Endothelial cell of umbilical vein (primary cell): ENCODE measurements at regions not wholly inside any gene's neighbourhood (a gene's known extent, or its start where the extent isn't known, plus 50 kb on each side); places are given as distances from the start of the nearest gene placed in this dataset.

Experiments used
- BruUV-seq: library from RNA; stranded (reverse); fragments of 400-500 nt; replicated peaks from 2 replicates; lab custom pipeline; 2021; lab: Mats Ljungman, UMichigan
- CTCF ChIA-PET: fragments of 300-600, 350-600 bp; sonication (Branson Sonifier 250); formaldehyde crosslinking; loops from one replicate; lab custom pipeline; 2021; ENCODE audit warnings: antibody characterized with exemption, inconsistent platforms; lab: Charles Lee
- POLR2A ChIA-PET: fragments of 300-600, 350-600 bp; sonication (Branson Sonifier 250); formaldehyde crosslinking; loops from one replicate; lab custom pipeline; 2021; ENCODE audit warnings: antibody characterized with exemption, inconsistent platforms; lab: Charles Lee
- DNase-seq: peaks from one replicate; pipeline ENCODE4 v3.0.0-alpha.2; 2011; ENCODE audit warnings: low read depth, low spot score
- FAIRE-seq: peaks from 2 replicates; lab custom pipeline; 2011; peaks lifted over from hg19 to GRCh38; lab: Jason Lieb, UNC
- H2AFZ ChIP-seq: 2 replicates; pipeline ENCODE4 v1.6.0; 2012; ENCODE audit warnings: low read depth, low read length, control low read depth, inconsistent platforms
- H3K27ac ChIP-seq: 2 replicates; pipeline ENCODE4 v1.5.1; 2011; ENCODE audit warnings: low read depth, mild to moderate bottlenecking, control low read depth, low read length, moderate library complexity; ENCODE audit not compliant: insufficient read depth
- H3K27me3 ChIP-seq, 2 experiments: 2 replicates each; pipeline versions ENCODE4 v1.6.0 to v1.6.1; 2011; ENCODE audit warnings: low read length in 2 of 2, mixed read lengths in 1 of 2; ENCODE audit not compliant: control insufficient read depth in 2 of 2, insufficient read depth in 2 of 2
- H3K36me3 ChIP-seq, 2 experiments: 2 replicates in 1 of 2; 3 replicates in 1 of 2; pipeline ENCODE4 v1.5.1; 2011; ENCODE audit warnings: low read length in 2 of 2, mild to moderate bottlenecking in 1 of 2, moderate library complexity in 1 of 2; ENCODE audit not compliant: control insufficient read depth in 2 of 2, insufficient read depth in 2 of 2; ENCODE audit errors: extremely low read depth in 1 of 2
- H3K4me1 ChIP-seq: 3 replicates; pipeline ENCODE4 v1.5.1; 2011; ENCODE audit warnings: mild to moderate bottlenecking, low read length; ENCODE audit not compliant: control insufficient read depth, insufficient read depth; ENCODE audit errors: extremely low read depth
- H3K4me2 ChIP-seq: 2 replicates; pipeline ENCODE4 v1.6.1; 2011; ENCODE audit warnings: low read length, control low read depth, mixed read lengths; ENCODE audit not compliant: insufficient read depth
- H3K4me3 ChIP-seq, 3 experiments: fragments of 200-600 bp in 1 of 3; sonication (generic), shearing (Covaris generic) in 1 of 3; replicated peaks in 1 of 3; 2 replicates each; pipeline ENCODE4 v1.5.1; 2011 to 2016; ENCODE audit warnings: control low read depth in 3 of 3, low read length in 3 of 3, mild to moderate bottlenecking in 2 of 3, inconsistent platforms in 1 of 3, low read depth in 1 of 3, moderate library complexity in 1 of 3; ENCODE audit not compliant: insufficient read depth in 1 of 3
- H3K79me2 ChIP-seq: 2 replicates; pipeline ENCODE4 v1.6.0; 2012; ENCODE audit warnings: low read length, inconsistent platforms; ENCODE audit not compliant: control insufficient read depth, insufficient read depth
- H3K9ac ChIP-seq: replicated peaks from 2 replicates; pipeline ENCODE3; 2011; ENCODE audit warnings: low read length, control low read depth; ENCODE audit not compliant: insufficient read depth; ENCODE audit errors: extremely low read depth
- H3K9me1 ChIP-seq: replicated peaks from 3 replicates; pipeline ENCODE4 v1.6.0; 2011; ENCODE audit warnings: mild to moderate bottlenecking, low read length; ENCODE audit not compliant: control insufficient read depth, insufficient read depth; ENCODE audit errors: extremely low read depth
- H3K9me3 ChIP-seq: replicated peaks from 2 replicates; pipeline ENCODE4 v1.5.1; 2012; ENCODE audit warnings: low read length, inconsistent platforms; ENCODE audit not compliant: control insufficient read depth, insufficient read depth
- H4K20me1 ChIP-seq: replicated peaks from 2 replicates; pipeline ENCODE3; 2011; ENCODE audit warnings: mild to moderate bottlenecking, low read length; ENCODE audit not compliant: control insufficient read depth, insufficient read depth; ENCODE audit errors: extremely low read depth
- CTCF ChIP-seq, 2 donors: IDR thresholded peaks; 1 replicate in 1 of 2; 2 replicates in 1 of 2; pipeline ENCODE4 v1.5.1; 2011; ENCODE audit warnings: low read length in 2 of 2, mild to moderate bottlenecking in 2 of 2, moderate library complexity in 2 of 2, control low read depth in 1 of 2, inconsistent platforms in 1 of 2, low read depth in 1 of 2; ENCODE audit not compliant: insufficient read depth in 1 of 2; ENCODE audit errors: extremely low read depth in 1 of 2
- EZH2 ChIP-seq: IDR thresholded peaks from 2 replicates; pipeline ENCODE4 v1.6.1; 2012; ENCODE audit warnings: borderline replicate concordance, low read depth, mild to moderate bottlenecking, moderate library complexity, low read length, inconsistent platforms; ENCODE audit not compliant: severe bottlenecking
- FOS ChIP-seq: IDR thresholded peaks from 2 replicates; pipeline ENCODE4 v1.6.1; 2011; ENCODE audit warnings: mild to moderate bottlenecking, low read length, moderate library complexity, borderline replicate concordance; ENCODE audit not compliant: insufficient read depth
- GATA2 ChIP-seq: IDR thresholded peaks from 2 replicates; pipeline ENCODE4 v1.7.0; 2011; ENCODE audit warnings: low read depth, mild to moderate bottlenecking, moderate library complexity, mixed read lengths, low read length; ENCODE audit not compliant: insufficient read length, insufficient read depth
- JUN ChIP-seq: IDR thresholded peaks from 2 replicates; pipeline ENCODE4 v1.6.1; 2011; ENCODE audit warnings: borderline replicate concordance, low read depth; ENCODE audit not compliant: insufficient read length, insufficient read depth
- MYC ChIP-seq: IDR thresholded peaks from one replicate; pipeline ENCODE4 v1.6.1; 2011; ENCODE audit warnings: mild to moderate bottlenecking, low read depth, low read length
- POLR2A ChIP-seq: IDR thresholded peaks from 2 replicates; pipeline ENCODE4 v1.6.1; 2012; ENCODE audit warnings: low read depth, mild to moderate bottlenecking, control low read depth, low read length
- POLR2AphosphoS5 ChIP-seq: IDR thresholded peaks from 2 replicates; pipeline ENCODE4 v1.6.1; 2012; ENCODE audit warnings: low read depth, mild to moderate bottlenecking, control low read depth, low read length, moderate library complexity; ENCODE audit not compliant: insufficient read depth
- dilution Hi-C: fragments of 300-500 bp; cut with MboI; formaldehyde crosslinking; loops from one replicate; pipeline ENCODE4 v1.15.0; 2019; ENCODE audit warnings: low sequenced_read_pairs; ENCODE audit not compliant: extremely low pct_ligation_motif_present
- intact Hi-C: fragments of 100-400 bp; cut with micrococcal nuclease; formaldehyde crosslinking; loops from one replicate; pipeline ENCODE4 v1.10.0; 2022
- TF ChIP-seq, protein P1 (sequence below): IDR thresholded peaks from 2 replicates; pipeline ENCODE4 v1.6.1; 2011; ENCODE audit not compliant: insufficient read depth, insufficient read length

DNA sequence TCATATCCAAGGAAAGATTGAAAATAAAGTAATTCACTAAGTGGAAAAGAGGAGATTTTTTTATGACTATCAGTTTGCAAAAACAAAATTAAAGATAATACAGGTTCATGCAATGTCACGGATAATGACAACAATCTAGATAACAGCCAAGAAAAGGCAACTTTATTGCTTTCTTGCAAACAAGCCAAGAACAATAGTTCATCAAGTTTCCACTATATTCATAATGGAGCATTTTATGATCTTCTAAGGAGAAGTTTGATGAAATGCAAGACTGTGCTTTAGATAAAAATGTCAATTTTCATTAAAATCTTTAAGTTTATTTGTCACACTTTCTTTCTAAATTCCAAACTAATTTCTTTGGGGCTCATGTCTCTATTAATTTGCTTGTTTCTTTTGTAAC lies 53.9 kb upstream of the NRP1 start:
- no peak overlapping the region for H2AFZ ChIP-seq
- H3K27me3 ChIP-seq: peaks cover 8 to 11% of the 10 kb centered on the region in 2 experiments
- FAIRE-seq (no peak), DNase-seq (peak; percentile 9)
- no peaks in the 10 kb centered on the region for H3K9me3 ChIP-seq
- H3K4me1 ChIP-seq: no peaks in the 10 kb centered on the region
- H3K27ac ChIP-seq: no peak overlapping the region
- TF ChIP-seq EZH2 (no peak), FOS (no peak), POLR2AphosphoS5 (no peak), POLR2A (no peak), CTCF (IDR thresholded peaks at IDR 0.05; ENCODE audit: extremely low read depth in 1 of 2, insufficient read depth in 1 of 2, low read depth in 1 of 2, low read length in 2 of 2) (no peak), MYC (no peak), GATA2 (no peak), JUN (no peak)
- TF ChIP-seq, protein P1, sequence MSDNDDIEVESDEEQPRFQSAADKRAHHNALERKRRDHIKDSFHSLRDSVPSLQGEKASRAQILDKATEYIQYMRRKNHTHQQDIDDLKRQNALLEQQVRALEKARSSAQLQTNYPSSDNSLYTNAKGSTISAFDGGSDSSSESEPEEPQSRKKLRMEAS: no peak
- H4K20me1 ChIP-seq: no peaks in the 10 kb centered on the region
- no peak overlapping the region for H3K4me3 ChIP-seq
- BruUV-seq: no TSS peak
- H3K79me2 ChIP-seq: no peaks in the 10 kb centered on the region
- H3K36me3 ChIP-seq: no peaks in the 10 kb centered on the region
- no peaks in the 10 kb centered on the region for H3K9me1 ChIP-seq
- intact Hi-C loops: no loop called here
- no peak overlapping the region for H3K9ac ChIP-seq
- H3K4me2 ChIP-seq: no peak overlapping the region
- POLR2A ChIA-PET: no interaction called here
- dilution Hi-C loops: no loop called here
- CTCF ChIA-PET: interaction anchor here (1.4 kb wide), 1 partner anchor 11 kb away, joined by 4 read pairs; no protein-coding TSS in a partner anchor
